HG03460 (cell line): ENCODE measurements at regions not wholly inside any gene's neighbourhood (a gene's known extent, or its start where the extent isn't known, plus 50 kb on each side); places are given as distances from the start of the nearest gene placed in this dataset.

Experiments
- ATAC-seq: cut with Tn5 transposase; IDR thresholded peaks from one replicate; pipeline ENCODE4 v1.9.1; 2021; ENCODE audit not compliant: unreplicated experiment

- ATAC-seq, result no peak
Measured at GRCh38 chr11:131044851-131045250, 128.6 kb upstream of the SNX19 start.

GRCh38 chr11:131052367-131052766 is 136.1 kb upstream of the SNX19 start:
- ATAC-seq, result no peak

- no peak for ATAC-seq
Measured at GRCh38 chr11:131056036-131056435, 139.8 kb upstream of the SNX19 start.

DNA sequence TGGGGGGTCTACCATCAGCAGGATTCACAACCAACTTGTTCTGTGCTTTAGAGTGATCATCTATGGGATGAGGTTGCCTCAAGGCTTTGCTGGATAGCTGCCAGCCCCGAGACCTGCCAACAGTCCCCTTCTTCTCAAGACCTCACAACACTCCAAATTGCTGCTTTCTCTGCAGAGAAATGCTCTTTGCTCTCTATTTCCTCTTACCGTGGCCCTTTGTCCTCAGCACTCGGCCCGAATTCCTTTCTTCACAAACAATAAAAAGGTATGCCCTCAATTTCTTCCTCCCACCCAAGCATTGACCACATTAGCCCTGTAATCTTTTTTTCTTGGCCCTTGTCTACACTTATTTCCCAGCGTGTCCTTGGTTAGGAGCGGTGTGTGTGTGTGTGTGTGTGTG is 147.4 kb upstream of the SNX19 start:
- no peak for ATAC-seq

DNA sequence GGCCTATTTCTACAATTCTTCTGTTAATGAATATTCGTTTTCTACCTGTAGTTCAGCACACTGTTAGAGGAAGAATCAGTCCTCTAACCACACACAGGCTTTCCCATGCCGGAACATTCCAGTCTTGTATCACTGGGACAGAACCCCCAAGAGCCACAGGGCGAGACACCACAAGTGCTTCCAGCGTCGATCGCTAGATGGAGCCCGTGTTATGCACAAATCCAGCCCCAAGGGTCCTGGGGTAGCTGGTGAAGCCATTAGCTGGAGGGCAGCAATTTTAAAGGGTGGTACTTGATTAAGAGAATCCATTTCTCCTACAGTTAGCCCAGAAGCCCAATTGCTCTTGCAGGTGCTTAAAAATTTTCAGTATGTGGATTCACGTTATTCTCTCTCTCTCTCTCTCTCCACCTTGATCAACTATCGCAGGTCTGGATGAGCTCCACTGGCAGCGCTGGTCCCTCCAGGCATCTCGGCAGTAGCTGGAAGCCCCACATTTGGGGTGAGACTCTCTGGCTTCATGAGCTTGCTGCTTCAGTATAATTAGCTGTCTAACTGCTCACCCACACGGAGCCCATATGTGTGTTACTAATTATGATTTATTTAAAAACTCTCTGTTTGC is 148.2 kb upstream of the SNX19 start:
- peak; percentile 88 for ATAC-seq

- no peak for ATAC-seq
Measured at GRCh38 chr11:131065435-131066413, 149.4 kb upstream of the SNX19 start.

GRCh38 chr11:131066551-131066950 is 150.3 kb upstream of the SNX19 start:
- ATAC-seq, result no peak

DNA sequence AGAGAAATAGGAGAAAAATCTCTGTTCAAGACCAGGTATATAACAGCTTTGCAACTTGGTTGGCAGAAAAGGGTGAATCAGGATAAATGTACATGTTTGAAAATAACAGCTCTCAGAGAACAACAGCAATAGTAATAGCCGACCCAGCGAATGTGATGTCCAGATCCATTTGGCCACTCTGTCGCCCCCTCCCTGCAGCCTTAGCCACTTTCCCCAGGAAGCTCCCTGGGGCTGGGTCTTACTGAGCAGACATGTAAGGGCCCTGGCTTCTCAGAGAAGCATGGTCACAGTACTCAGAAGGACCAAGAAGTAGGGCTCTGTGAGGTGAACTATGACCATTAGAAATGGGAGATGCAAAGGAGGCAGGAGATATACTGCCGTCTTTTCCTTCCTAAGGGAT is 154.1 kb upstream of the SNX19 start:
- ATAC-seq, result no peak

GRCh38 chr11:131073167-131073566 is 156.9 kb upstream of the SNX19 start:
- no peak for ATAC-seq

DNA sequence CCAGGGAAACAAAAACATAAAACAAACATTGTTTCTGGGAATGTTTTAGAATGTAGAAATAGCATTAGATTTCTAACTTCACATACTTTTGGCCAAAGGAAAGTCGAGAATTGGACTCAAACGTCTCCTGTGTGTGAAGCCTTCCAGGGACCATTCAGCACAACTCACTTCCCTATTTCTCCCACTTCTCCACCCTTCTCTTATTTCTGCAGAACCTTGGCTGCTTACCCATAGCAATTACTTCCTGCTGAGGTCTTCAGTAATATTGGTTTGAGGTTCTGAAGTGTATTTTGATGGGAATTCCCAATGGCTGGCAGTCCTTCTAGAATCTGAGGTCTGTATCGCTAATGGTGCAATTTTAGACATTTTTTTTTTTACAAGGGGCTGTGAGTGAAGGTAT is 158.3 kb upstream of the SNX19 start:
- ATAC-seq, result no peak

- no peak for ATAC-seq
Measured at GRCh38 chr11:131077340-131077739, 161.1 kb upstream of the SNX19 start.

DNA sequence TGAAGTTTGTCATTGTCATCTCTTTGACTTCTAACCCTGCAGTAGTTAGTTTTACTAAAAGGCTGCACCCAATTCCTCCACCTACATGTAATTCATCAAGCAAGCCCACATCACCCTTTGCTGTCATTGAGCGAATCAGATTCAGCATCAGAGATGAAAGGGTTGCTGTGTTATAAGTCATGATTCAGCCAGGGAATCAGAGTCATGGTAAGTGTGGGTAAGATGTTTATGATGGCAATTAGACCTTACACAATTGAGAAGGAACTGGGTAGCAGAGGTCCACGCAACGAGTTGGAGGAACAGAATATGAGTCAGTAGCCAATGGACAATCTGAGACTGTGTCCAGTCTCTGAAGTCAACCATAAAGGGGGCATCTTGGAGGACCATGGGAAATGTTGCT is 162.8 kb upstream of the SNX19 start:
- ATAC-seq, result no peak

DNA sequence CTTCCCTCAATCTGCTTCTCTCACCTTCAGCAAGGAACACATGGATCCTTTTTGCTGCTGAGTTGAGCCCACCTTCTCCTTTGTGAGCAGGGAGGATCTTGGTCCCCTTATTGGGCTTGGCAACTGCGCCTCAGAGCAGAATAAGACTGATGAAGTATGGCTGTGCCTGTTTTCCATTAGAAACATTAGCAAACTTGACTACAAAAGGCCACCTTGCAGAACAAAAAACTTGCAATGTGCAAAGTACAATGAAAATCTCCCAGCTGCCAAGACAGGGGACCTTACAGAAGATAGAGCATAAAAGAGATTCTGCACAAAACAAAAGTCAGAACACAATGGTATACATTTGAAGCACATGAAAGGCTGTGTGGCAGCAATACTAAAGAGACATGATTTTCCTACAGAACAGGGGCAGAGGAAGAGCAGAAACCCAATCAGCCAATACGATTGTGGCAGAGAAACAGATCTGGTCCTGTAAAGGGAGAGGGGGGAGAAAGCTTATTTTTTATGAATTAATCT is 173.5 kb upstream of the SNX19 start:
- ATAC-seq, result no peak

DNA sequence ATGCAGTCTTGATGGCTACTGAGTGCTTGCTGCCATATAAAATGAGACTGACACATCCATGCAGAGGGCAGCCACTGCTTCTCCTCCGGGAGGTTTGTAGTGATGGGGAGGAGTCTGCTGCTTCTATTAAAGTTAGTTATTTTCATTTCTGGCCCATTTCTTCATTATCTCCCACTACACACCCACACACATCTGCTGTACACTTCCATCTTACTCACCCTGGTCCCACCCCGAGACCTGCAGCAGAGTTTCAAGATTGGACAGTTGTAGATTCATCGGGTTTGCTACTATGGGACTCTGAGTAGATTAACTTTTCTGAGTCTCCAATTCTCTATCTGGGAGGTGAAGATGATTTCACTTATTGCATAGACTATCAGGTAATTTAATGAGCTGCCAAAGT is 176.2 kb upstream of the SNX19 start:
- ATAC-seq, result no peak

- no peak for ATAC-seq
Measured at GRCh38 chr11:131094827-131095226, 178.5 kb upstream of the SNX19 start.

DNA sequence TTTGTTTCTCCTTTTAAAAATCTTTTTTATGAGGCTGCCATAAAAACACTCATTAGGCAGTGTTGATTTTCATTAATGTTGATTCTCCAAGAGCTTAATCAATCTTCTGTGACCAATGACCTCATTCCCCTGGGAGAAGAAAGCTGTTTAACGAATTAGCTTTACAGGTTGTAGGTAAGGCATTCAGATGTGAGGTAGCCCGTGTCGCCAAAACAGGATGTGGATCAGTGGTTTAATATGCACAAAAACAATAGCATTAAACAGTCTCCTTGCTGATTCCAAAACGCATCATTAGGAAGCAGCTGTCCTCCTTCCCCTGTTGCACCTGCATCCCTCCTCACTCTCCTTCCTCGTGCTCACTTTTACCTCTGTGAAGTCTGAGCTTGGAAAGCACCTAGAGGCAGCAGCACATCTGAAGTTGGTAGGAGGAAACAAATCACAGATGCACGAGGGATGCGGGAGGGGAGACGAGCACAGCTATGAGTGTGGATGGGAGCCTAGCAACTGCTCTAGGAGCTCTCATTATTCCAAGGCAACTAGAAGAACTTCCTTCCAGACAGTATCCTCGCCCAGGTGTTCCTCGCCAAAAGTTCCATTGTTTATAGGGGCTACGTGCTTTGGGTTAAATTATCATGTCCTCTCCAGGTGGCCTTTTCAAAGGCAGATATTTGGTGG is 179.4 kb upstream of the SNX19 start:
- no peak for ATAC-seq

DNA sequence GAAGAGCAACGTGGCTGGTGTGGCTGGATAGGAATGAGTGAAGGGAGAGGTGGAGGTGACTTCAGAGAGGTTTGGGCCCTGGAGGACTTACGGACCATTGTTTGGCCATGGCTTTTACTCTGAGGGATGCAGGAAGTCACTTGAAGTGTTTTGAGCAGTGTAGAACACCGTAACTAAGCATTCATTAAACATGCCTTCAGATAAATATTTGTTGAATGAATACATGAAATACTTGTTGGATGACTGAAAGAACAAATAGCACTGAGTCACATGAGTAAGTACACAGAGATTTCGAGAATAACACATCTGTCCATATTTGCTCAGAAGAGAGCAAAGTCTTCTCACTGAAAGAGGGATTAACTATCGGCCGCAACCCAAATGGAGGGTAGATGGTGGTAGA is 182.7 kb upstream of the SNX19 start:
- ATAC-seq, result no peak

- no peak for ATAC-seq
Measured at GRCh38 chr11:131099746-131100145, 183.5 kb upstream of the SNX19 start.

DNA sequence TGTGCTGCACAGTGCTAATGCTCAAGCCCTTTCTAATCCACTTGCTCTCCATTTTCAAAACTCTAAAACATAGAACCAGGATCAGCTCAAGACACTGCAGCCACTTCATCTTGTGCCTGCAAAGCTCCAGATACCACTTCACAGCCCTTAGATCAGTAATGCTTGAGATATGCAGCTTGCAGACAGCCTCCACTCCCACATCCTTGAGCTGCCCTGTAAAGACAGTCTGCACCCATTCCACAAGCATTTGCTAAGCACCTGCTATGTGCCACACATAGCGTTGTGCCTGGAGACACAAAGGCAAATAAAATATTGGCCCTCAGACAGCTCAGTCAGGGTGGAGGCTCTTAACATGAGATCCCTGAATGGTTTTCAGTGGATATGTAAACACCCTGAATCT is 192.5 kb upstream of the SNX19 start:
- no peak for ATAC-seq

DNA sequence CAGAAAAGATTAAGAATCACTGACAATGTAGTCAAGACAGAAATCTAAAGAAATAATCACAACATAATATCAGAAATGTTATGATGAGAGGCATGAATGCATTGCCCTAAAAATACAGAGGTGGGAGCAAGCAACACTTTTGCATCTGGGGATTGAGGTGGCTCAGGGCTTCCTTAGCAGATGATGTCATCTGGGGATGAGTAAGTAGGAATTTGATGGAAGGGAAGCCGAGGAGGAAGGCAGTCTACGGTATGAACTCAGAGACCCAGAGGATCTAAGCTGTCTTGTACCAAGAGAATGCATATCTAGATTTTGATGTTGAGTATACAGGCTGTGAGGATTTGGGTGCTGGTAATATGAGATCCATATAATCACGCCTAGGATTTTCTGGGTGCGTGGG is 193.0 kb upstream of the SNX19 start:
- ATAC-seq, result no peak

DNA sequence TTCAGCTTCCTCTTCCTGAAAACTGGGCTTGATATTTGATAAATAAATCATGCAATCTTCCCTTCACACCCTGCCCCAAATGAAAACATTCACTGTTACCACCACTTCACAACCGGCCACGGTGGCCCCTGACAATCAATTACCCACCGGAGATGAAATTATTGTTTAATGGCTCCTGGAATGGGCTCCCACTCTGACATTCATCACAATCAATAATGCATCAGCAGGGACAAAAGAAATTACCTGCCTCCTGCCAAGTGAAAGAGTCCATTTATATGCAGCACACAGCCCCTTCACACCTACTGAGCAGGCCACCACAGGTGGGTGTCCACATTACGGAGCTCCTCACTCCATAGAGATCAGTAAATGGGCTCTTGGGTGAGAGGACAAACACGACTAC is 193.5 kb upstream of the SNX19 start:
- no peak for ATAC-seq

- ATAC-seq, result no peak
Measured at GRCh38 chr11:131111775-131112174, 195.5 kb upstream of the SNX19 start.
